ENCODE measurements at regions not wholly inside any gene's neighbourhood (a gene's known extent, or its start where the extent isn't known, plus 50 kb on each side); places are given as distances from the start of the nearest gene placed in this dataset.

- TF ChIP-seq POLR2AphosphoS5 (IDR thresholded peaks at IDR 0.05; ENCODE audit: low read depth, low read length) = no peak
- no peak for TF ChIP-seq POLR2A (IDR thresholded peaks at IDR 0.05; ENCODE audit: low read depth, low read length)
Measured at GRCh38 chr3:127141921-127142730, 50.8 kb upstream of the PRR23E start.
